22Rv1 (cell line): ENCODE measurements at regions not wholly inside any gene's neighbourhood (a gene's known extent, or its start where the extent isn't known, plus 50 kb on each side); places are given as distances from the start of the nearest gene placed in this dataset.

Source experiments
- CTCF ChIP-seq: fragments of 450-650 bp; IDR thresholded peaks from 2 replicates; pipeline ENCODE4 v1.5.1; 2017; ENCODE audit warnings: mild to moderate bottlenecking
- ZFX ChIP-seq: fragments of 450-650 bp; IDR thresholded peaks from 2 replicates; pipeline ENCODE4 v1.6.1; 2017; ENCODE audit warnings: antibody characterized with exemption, borderline replicate concordance

- TF ChIP-seq CTCF (no peak), ZFX (no peak)
Observed at GRCh38 chr1:112260699-112261098, 135.3 kb upstream of the CTTNBP2NL start.
